CD14-positive monocyte (primary cell): ENCODE measurements at regions not wholly inside any gene's neighbourhood (a gene's known extent, or its start where the extent isn't known, plus 50 kb on each side); places are given as distances from the start of the nearest gene placed in this dataset.

ENCODE experiments used
- DNase-seq, 3 donors: peaks; one replicate each; pipeline ENCODE4 v3.0.0-alpha.2; 2011 to 2022
- H2AFZ ChIP-seq: 2 replicates; pipeline ENCODE4 v1.6.0; 2012; ENCODE audit warnings: mild to moderate bottlenecking, low read depth, low read length, inconsistent platforms; ENCODE audit not compliant: insufficient read depth, poor library complexity, severe bottlenecking
- H3K27ac ChIP-seq, 2 donors: 1 replicate in 1 of 2; 2 replicates in 1 of 2; pipeline ENCODE4 v1.5.1; 2012 to 2013; ENCODE audit warnings: low read length in 2 of 2, control low read depth in 1 of 2, inconsistent platforms in 1 of 2, low read depth in 1 of 2, mild to moderate bottlenecking in 1 of 2
- H3K27me3 ChIP-seq, 2 donors: one replicate each; pipeline versions ENCODE4 v1.6.0 to v1.6.1; 2011 to 2013; ENCODE audit warnings: low read length in 2 of 2; ENCODE audit not compliant: control insufficient read depth in 2 of 2, insufficient read depth in 2 of 2
- H3K36me3 ChIP-seq, 2 donors: replicated peaks in 1 of 2; 1 replicate in 1 of 2; 2 replicates in 1 of 2; pipeline versions ENCODE4 v1.5.1 to v1.6.1; 2012 to 2013; ENCODE audit warnings: low read length in 2 of 2, control low read depth in 1 of 2, inconsistent platforms in 1 of 2, mild to moderate bottlenecking in 1 of 2; ENCODE audit not compliant: insufficient read depth in 2 of 2, control insufficient read depth in 1 of 2
- H3K4me1 ChIP-seq, 2 donors: 1 replicate in 1 of 2; 2 replicates in 1 of 2; pipeline versions ENCODE4 v1.5.1 to v1.6.1; 2012 to 2013; ENCODE audit warnings: low read length in 2 of 2, control low read depth in 1 of 2, inconsistent platforms in 1 of 2, mild to moderate bottlenecking in 1 of 2, moderate library complexity in 1 of 2; ENCODE audit not compliant: insufficient read depth in 2 of 2, control insufficient read depth in 1 of 2
- H3K4me2 ChIP-seq: replicated peaks from 2 replicates; pipeline ENCODE3; 2012; ENCODE audit warnings: low read length, moderate library complexity, mild to moderate bottlenecking; ENCODE audit not compliant: poor library complexity, severe bottlenecking; ENCODE audit errors: extremely low read depth
- H3K4me3 ChIP-seq, 3 experiments: fragments of 200-600 bp in 1 of 3; sonication (generic) in 1 of 3; replicated peaks in 1 of 3; 1 replicate in 2 of 3; 2 replicates in 1 of 3; pipeline ENCODE4 v1.5.1; 2011 to 2013; ENCODE audit warnings: low read length in 3 of 3, mild to moderate bottlenecking in 3 of 3, control low read depth in 2 of 3, low read depth in 2 of 3, inconsistent platforms in 1 of 3, moderate library complexity in 1 of 3
- H3K79me2 ChIP-seq: 2 replicates; pipeline ENCODE4 v1.6.0; 2012; ENCODE audit warnings: mild to moderate bottlenecking, control low read depth, inconsistent platforms, low read length, moderate library complexity; ENCODE audit not compliant: insufficient read depth
- H3K9ac ChIP-seq: 2 replicates; pipeline ENCODE4 v1.6.0; 2017; ENCODE audit warnings: low read length, mild to moderate bottlenecking; ENCODE audit not compliant: insufficient read depth, poor library complexity, severe bottlenecking
- H3K9me3 ChIP-seq, 2 donors: replicated peaks in 1 of 2; 1 replicate in 1 of 2; 2 replicates in 1 of 2; pipeline versions ENCODE4 v1.5.1 to v1.6.1; 2012 to 2013; ENCODE audit warnings: low read length in 2 of 2, control low read depth in 1 of 2; ENCODE audit not compliant: control insufficient read depth in 1 of 2, insufficient read depth in 1 of 2
- H4K20me1 ChIP-seq: 2 replicates; pipeline ENCODE4 v1.6.0; 2012; ENCODE audit warnings: mild to moderate bottlenecking, low read length, control low read depth, moderate library complexity; ENCODE audit not compliant: insufficient read depth
- H3K27ac Mint-ChIP-seq, 7 donors: one replicate each; pipeline ENCODE4 v1.8.0; 2020; ENCODE audit warnings: mild to moderate bottlenecking in 7 of 7, mixed read lengths in 7 of 7, moderate library complexity in 6 of 7, inconsistent platforms in 2 of 7
- H3K27me3 Mint-ChIP-seq, 3 donors: one replicate each; pipeline ENCODE4 v1.8.0; 2021 to 2022; ENCODE audit warnings: low read depth in 3 of 3, mild to moderate bottlenecking in 3 of 3, mixed read lengths in 3 of 3, moderate library complexity in 3 of 3, inconsistent platforms in 1 of 3
- H3K36me3 Mint-ChIP-seq, 2 donors: one replicate each; pipeline ENCODE4 v1.8.0; 2020; ENCODE audit warnings: mixed read lengths in 2 of 2, inconsistent platforms in 1 of 2, mild to moderate bottlenecking in 1 of 2
- H3K4me1 Mint-ChIP-seq: one replicate; pipeline ENCODE4 v1.8.0; 2020; ENCODE audit warnings: mild to moderate bottlenecking, mixed read lengths
- H3K4me3 Mint-ChIP-seq, 2 donors: one replicate each; pipeline ENCODE4 v1.8.0; 2020; ENCODE audit warnings: mild to moderate bottlenecking in 2 of 2, mixed read lengths in 2 of 2, moderate library complexity in 1 of 2
- H3K9me3 Mint-ChIP-seq, 7 donors: one replicate each; pipeline ENCODE4 v1.8.0; 2020 to 2022; ENCODE audit warnings: mixed read lengths in 7 of 7, mild to moderate bottlenecking in 6 of 7, moderate library complexity in 6 of 7, inconsistent platforms in 2 of 7
- CTCF ChIP-seq: fragments of 200-600 bp; IDR thresholded peaks from one replicate; pipeline ENCODE4 v1.8.0; 2022; ENCODE audit warnings: antibody characterized with exemption, mild to moderate bottlenecking
- WGBS: methylation state at CpG from one replicate; pipeline ENCODE4 v1.1.5; 2013; ENCODE audit warnings: missing lambda C conversion rate; ENCODE audit not compliant: insufficient coverage; 5-methylcytosine and 5-hydroxymethylcytosine counted together
- intact Hi-C, 2 donors: fragments of 100-400 bp; cut with micrococcal nuclease; formaldehyde crosslinking; loops; one replicate each; pipeline versions ENCODE4 v1.15.0 to v1.15.1; 2023

GRCh38 chr6:74197310-74197709 is 501.3 kb downstream of the CD109 start:
- Mint-ChIP-seq H3K27me3 (no peaks in the 10 kb centered on the region), H3K27ac (no peak overlapping the region), H3K9me3 (peaks cover 0 to 7% (median 2%) of the 10 kb centered on the region in 7 donors), H3K4me3 (no peak overlapping the region), H3K4me1 (no peaks in the 10 kb centered on the region), H3K36me3 (no peaks in the 10 kb centered on the region)
- H4K20me1 ChIP-seq, result no peaks in the 10 kb centered on the region
- H2AFZ ChIP-seq, result no peak overlapping the region
- H3K9me3 ChIP-seq, result peaks cover 0 to 14% of the 10 kb centered on the region in 2 donors
- DNase-seq, result no peak
- H3K79me2 ChIP-seq, result no peaks in the 10 kb centered on the region
- intact Hi-C loops, result no loop called here
- H3K9ac ChIP-seq, result no peak overlapping the region
- H3K36me3 ChIP-seq, result no peaks in the 10 kb centered on the region
- no peaks in the 10 kb centered on the region for H3K27me3 ChIP-seq
- no peak overlapping the region for H3K4me3 ChIP-seq
- H3K4me1 ChIP-seq, result no peaks in the 10 kb centered on the region
- no peak for TF ChIP-seq CTCF
- no peak overlapping the region for H3K27ac ChIP-seq
- H3K4me2 ChIP-seq, result no peak overlapping the region

- Mint-ChIP-seq H3K36me3 (no peaks in the 10 kb centered on the region), H3K4me1 (no peaks in the 10 kb centered on the region), H3K27me3 (peaks cover 0 to 2% (median 1%) of the 10 kb centered on the region in 3 donors), H3K27ac (no peak overlapping the region), H3K4me3 (no peak overlapping the region), H3K9me3 (peaks cover 0 to 2% (median 0%) of the 10 kb centered on the region in 7 donors)
- H2AFZ ChIP-seq, result no peak overlapping the region
- intact Hi-C loops, result no loop called here
- DNase-seq, result no peak
- H3K36me3 ChIP-seq, result no peaks in the 10 kb centered on the region
- H3K27me3 ChIP-seq, result no peaks in the 10 kb centered on the region
- TF ChIP-seq CTCF, result no peak
- H3K79me2 ChIP-seq, result no peaks in the 10 kb centered on the region
- H3K9me3 ChIP-seq, result peaks cover 0 to 3% of the 10 kb centered on the region in 2 donors
- H3K4me2 ChIP-seq, result no peak overlapping the region
- no peak overlapping the region for H3K27ac ChIP-seq
- no peaks in the 10 kb centered on the region for H3K4me1 ChIP-seq
- no peaks in the 10 kb centered on the region for H4K20me1 ChIP-seq
- 100% methylated on average over 1 of the region's 3 CpGs for WGBS
- no peak overlapping the region for H3K9ac ChIP-seq
- H3K4me3 ChIP-seq, result no peak overlapping the region
Measured at GRCh38 chr6:74187811-74188210, 491.8 kb downstream of the CD109 start.
